MCF 10A (cell line): ENCODE measurements at regions not wholly inside any gene's neighbourhood (a gene's known extent, or its start where the extent isn't known, plus 50 kb on each side); places are given as distances from the start of the nearest gene placed in this dataset.
A peak's percentile ranks its signal among the peaks of the same experiment; 100 is the strongest.

ENCODE experiments used
- BruUV-seq: library from RNA; stranded (reverse); fragments of 400-500 nt; replicated peaks from 2 replicates; lab custom pipeline; 2021; lab: Mats Ljungman, UMichigan
- CTCF ChIA-PET: fragments of 300-600 bp; sonication (Branson Sonifier 250); formaldehyde crosslinking; extraction: SDS; loops from one replicate; lab custom pipeline; 2021; ENCODE audit warnings: antibody characterized with exemption, inconsistent platforms; lab: Yijun Ruan, JAX
- POLR2A ChIA-PET: fragments of 300-600, 350-650 bp; sonication (Branson Sonifier 250); formaldehyde crosslinking; extraction: SDS; loops from one replicate; lab custom pipeline; 2020; ENCODE audit warnings: antibody characterized with exemption, inconsistent platforms; lab: Yijun Ruan, JAX
- DNase-seq: peaks from one replicate; pipeline ENCODE4 v3.0.0-alpha.2; 2018; ENCODE audit not compliant: unreplicated experiment
- H3K27ac Mint-ChIP-seq: one replicate; pipeline ENCODE4 v1.8.0; 2022; ENCODE audit warnings: mild to moderate bottlenecking, low read depth, mixed read lengths; ENCODE audit not compliant: unreplicated experiment
- H3K27me3 Mint-ChIP-seq: one replicate; pipeline ENCODE4 v1.8.0; 2022; ENCODE audit warnings: mixed read lengths; ENCODE audit not compliant: insufficient read depth, unreplicated experiment
- H3K36me3 Mint-ChIP-seq: one replicate; pipeline ENCODE4 v1.8.0; 2022; ENCODE audit warnings: mild to moderate bottlenecking, moderate library complexity, mixed read lengths; ENCODE audit not compliant: insufficient read depth, unreplicated experiment
- H3K4me1 Mint-ChIP-seq: one replicate; pipeline ENCODE4 v1.8.0; 2022; ENCODE audit warnings: mixed read lengths; ENCODE audit not compliant: insufficient read depth, unreplicated experiment
- H3K4me3 Mint-ChIP-seq: one replicate; pipeline ENCODE4 v1.8.0; 2022; ENCODE audit warnings: mild to moderate bottlenecking, moderate library complexity, mixed read lengths; ENCODE audit not compliant: unreplicated experiment
- H3K9me3 Mint-ChIP-seq: one replicate; pipeline ENCODE4 v1.8.0; 2022; ENCODE audit warnings: mixed read lengths; ENCODE audit not compliant: unreplicated experiment
- CTCF ChIP-seq: fragments of 200-600 bp; IDR thresholded peaks from one replicate; pipeline ENCODE4 v1.8.0; 2022; ENCODE audit warnings: antibody characterized with exemption, mild to moderate bottlenecking; ENCODE audit not compliant: unreplicated experiment
- intact Hi-C: fragments of 100-400 bp; cut with micrococcal nuclease; formaldehyde crosslinking; loops from 2 replicates; pipeline ENCODE4 v1.14.1; 2022

GRCh38 chr5:125480911-125481310 lies 734.5 kb upstream of the ZNF608 start:
- BruUV-seq = no TSS peak
- Mint-ChIP-seq H3K36me3 (no peaks in the 10 kb centered on the region), H3K27me3 (no peaks in the 10 kb centered on the region), H3K27ac (no peak overlapping the region), H3K4me3 (no peak overlapping the region), H3K4me1 (peaks cover 45% of the 10 kb centered on the region), H3K9me3 (no peaks in the 10 kb centered on the region)
- CTCF ChIA-PET = no interaction called here
- TF ChIP-seq CTCF = no peak
- DNase-seq = no peak
- POLR2A ChIA-PET = no interaction called here
- intact Hi-C loops = loop anchor here (10.0 kb wide), 3 partner anchors 644 to 1054 kb away; partner anchors contain the start of gene ZNF608

- no peak for DNase-seq
- peaks cover 52% of the 10 kb centered on the region for H3K4me1 Mint-ChIP-seq
- CTCF ChIA-PET = interaction anchor here (0.7 to 1.2 kb wide), 3 partner anchors 16 to 657 kb away, joined by 3 to 6 read pairs (median 4); no protein-coding TSS in a partner anchor
- H3K4me3 Mint-ChIP-seq = no peak overlapping the region
- H3K36me3 Mint-ChIP-seq = no peaks in the 10 kb centered on the region
- TF ChIP-seq CTCF = no peak
- no peaks in the 10 kb centered on the region for H3K9me3 Mint-ChIP-seq
- BruUV-seq = no TSS peak
- intact Hi-C loops = loop anchor here (10.0 kb wide), 3 partner anchors 643 to 1053 kb away; partner anchors contain the start of gene ZNF608
- no peak overlapping the region for H3K27ac Mint-ChIP-seq
- no peaks in the 10 kb centered on the region for H3K27me3 Mint-ChIP-seq
- POLR2A ChIA-PET = interaction anchor here (0.7 to 5.7 kb wide), 3 partner anchors 10 to 70 kb away, joined by 3 to 106 read pairs (median 6); no protein-coding TSS in a partner anchor
Observed at GRCh38 chr5:125481506-125482465, 735.3 kb upstream of the ZNF608 start.

- Mint-ChIP-seq H3K36me3 (no peaks in the 10 kb centered on the region), H3K27ac (peak overlapping the region; percentile 84), H3K4me3 (no peak overlapping the region), H3K27me3 (no peaks in the 10 kb centered on the region), H3K9me3 (no peaks in the 10 kb centered on the region), H3K4me1 (peaks cover 53% of the 10 kb centered on the region)
- no TSS peak for BruUV-seq
- ChIA-PET POLR2A (interaction anchor here (0.7 to 5.7 kb wide), 15 partner anchors 8 to 828 kb away, joined by 3 to 106 read pairs (median 4); no protein-coding TSS in a partner anchor), CTCF (interaction anchor here (0.6 to 1.7 kb wide), 4 partner anchors 33 to 1574 kb away, joined by 3 to 7 read pairs (median 4); no protein-coding TSS in a partner anchor)
- TF ChIP-seq CTCF = no peak
- DNase-seq = no peak
- intact Hi-C loops = loop anchor here (2.0 to 10.0 kb wide), 4 partner anchors 73 to 1051 kb away; partner anchors contain the start of gene ZNF608
Observed at GRCh38 chr5:125483609-125484008, 737.2 kb upstream of the ZNF608 start.
